ENCODE measurements at regions not wholly inside any gene's neighbourhood (a gene's known extent, or its start where the extent isn't known, plus 50 kb on each side); places are given as distances from the start of the nearest gene placed in this dataset.

GRCh38 chr7:18369011-18369410 lies 126.5 kb upstream of the HDAC9 start:
- Histone ChIP-seq H3K4me3 (no peak overlapping the region), H3K9me3 (no peaks in the 10 kb centered on the region), H3K27ac (no peak overlapping the region), H3K36me3 (no peaks in the 10 kb centered on the region), H3K4me1 (no peaks in the 10 kb centered on the region), H3K27me3 (no peaks in the 10 kb centered on the region)
- 76 to 84% methylated on average over 1 of the region's 1 CpG for WGBS, 2 donors
- intact Hi-C loops (cut with DNase I) = no loop called here
- no peak for DNase-seq
- no peak for TF ChIP-seq CTCF (IDR thresholded peaks at IDR 0.05)
- TF ChIP-seq POLR2A (IDR thresholded peaks at IDR 0.05) = no peak
- TF ChIP-seq EP300 (IDR thresholded peaks at IDR 0.05) = no peak
- TF ChIP-seq POLR2AphosphoS5 (IDR thresholded peaks at IDR 0.05) = no peak

GRCh38 chr7:18370633-18371032 lies 124.9 kb upstream of the HDAC9 start:
- Histone ChIP-seq H3K27me3 (no peaks in the 10 kb centered on the region), H3K4me3 (no peak overlapping the region), H3K36me3 (no peaks in the 10 kb centered on the region), H3K9me3 (no peaks in the 10 kb centered on the region), H3K27ac (no peak overlapping the region), H3K4me1 (no peaks in the 10 kb centered on the region)
- TF ChIP-seq POLR2A (IDR thresholded peaks at IDR 0.05) (no peak), POLR2AphosphoS5 (IDR thresholded peaks at IDR 0.05) (no peak), CTCF (IDR thresholded peaks at IDR 0.05) (no peak), EP300 (IDR thresholded peaks at IDR 0.05) (no peak)
- 88 to 91% methylated on average over 5 of the region's 5 CpGs for WGBS, 2 donors
- intact Hi-C loops (cut with DNase I) = no loop called here
- no peak for DNase-seq

GRCh38 chr7:18378989-18379605 lies 116.5 kb upstream of the HDAC9 start:
- no peaks in the 10 kb centered on the region for H3K9me3 ChIP-seq
- TF ChIP-seq EP300 (IDR thresholded peaks at IDR 0.05) = no peak
- no peak for TF ChIP-seq CTCF (IDR thresholded peaks at IDR 0.05)
- TF ChIP-seq POLR2AphosphoS5 (IDR thresholded peaks at IDR 0.05) = no peak
- TF ChIP-seq POLR2A (IDR thresholded peaks at IDR 0.05) = no peak
- 76 to 86% methylated on average over 2 of the region's 2 CpGs for WGBS, 2 donors

GRCh38 chr7:18384491-18385143 lies 110.9 kb upstream of the HDAC9 start:
- TF ChIP-seq EP300 (IDR thresholded peaks at IDR 0.05) (no peak), POLR2A (IDR thresholded peaks at IDR 0.05) (no peak), POLR2AphosphoS5 (IDR thresholded peaks at IDR 0.05) (no peak), CTCF (IDR thresholded peaks at IDR 0.05) (no peak)
- H3K36me3 ChIP-seq = no peaks in the 10 kb centered on the region
- intact Hi-C loops (cut with DNase I) = no loop called here

More at GRCh38 chr7:18378989-18379605, 116.5 kb upstream of the HDAC9 start:
- Histone ChIP-seq H3K36me3 (no peaks in the 10 kb centered on the region), H3K4me3 (no peak overlapping the region), H3K27me3 (no peaks in the 10 kb centered on the region), H3K4me1 (no peaks in the 10 kb centered on the region), H3K27ac (no peak overlapping the region)
- no peak for DNase-seq
- intact Hi-C loops (cut with DNase I) = no loop called here

More at GRCh38 chr7:18384491-18385143, 110.9 kb upstream of the HDAC9 start:
- Histone ChIP-seq H3K27me3 (no peaks in the 10 kb centered on the region), H3K4me3 (no peak overlapping the region), H3K27ac (no peak overlapping the region), H3K9me3 (no peaks in the 10 kb centered on the region), H3K4me1 (peaks cover 0 to 6% (median 2%) of the 10 kb centered on the region in 4 donors)
- 92 to 95% methylated on average over 1 of the region's 1 CpG for WGBS, 2 donors
- DNase-seq = no peak
